ENCODE measurements at regions not wholly inside any gene's neighbourhood (a gene's known extent, or its start where the extent isn't known, plus 50 kb on each side); places are given as distances from the start of the nearest gene placed in this dataset.
"Not testable (repeated sequence)": the region's sequence is repeated elsewhere in the genome, so short reads cannot be mapped to it uniquely, and the experiment has no call there.

DNA sequence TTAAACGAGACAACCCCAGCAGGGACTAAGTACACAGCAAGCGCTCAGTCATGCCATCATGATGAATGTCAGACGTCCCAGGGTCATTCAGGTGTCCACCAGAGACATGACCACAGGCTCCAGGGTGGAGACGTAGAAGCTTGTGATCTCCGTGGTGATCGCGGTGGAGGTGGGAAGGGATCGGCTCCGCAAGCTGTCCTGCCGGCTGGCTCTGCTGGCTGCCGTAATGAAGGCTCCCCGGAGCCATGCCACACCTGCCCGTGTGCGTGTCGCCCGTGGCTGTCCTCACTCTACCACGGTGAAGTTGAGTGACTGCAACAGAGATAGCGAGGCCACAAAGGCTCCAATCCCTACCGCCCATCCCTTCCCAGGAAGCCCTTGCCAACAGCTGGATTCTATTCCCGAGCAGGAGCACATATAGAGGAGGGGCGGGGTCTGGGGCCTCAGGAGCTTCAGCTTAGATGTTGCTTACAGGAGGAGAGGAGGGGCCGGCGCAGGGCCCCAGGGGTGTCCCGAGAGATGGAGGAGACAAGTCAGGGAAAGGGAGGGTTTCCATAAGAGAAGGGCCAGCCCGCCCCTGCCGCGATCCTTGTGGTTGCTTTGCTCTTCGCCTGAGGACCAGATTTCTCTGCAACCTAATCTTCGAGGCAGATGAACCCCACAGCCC lies 332.6 kb upstream of the SFSWAP start:
- DNase-seq (ENCODE audit: low read depth), result no peak

DNA sequence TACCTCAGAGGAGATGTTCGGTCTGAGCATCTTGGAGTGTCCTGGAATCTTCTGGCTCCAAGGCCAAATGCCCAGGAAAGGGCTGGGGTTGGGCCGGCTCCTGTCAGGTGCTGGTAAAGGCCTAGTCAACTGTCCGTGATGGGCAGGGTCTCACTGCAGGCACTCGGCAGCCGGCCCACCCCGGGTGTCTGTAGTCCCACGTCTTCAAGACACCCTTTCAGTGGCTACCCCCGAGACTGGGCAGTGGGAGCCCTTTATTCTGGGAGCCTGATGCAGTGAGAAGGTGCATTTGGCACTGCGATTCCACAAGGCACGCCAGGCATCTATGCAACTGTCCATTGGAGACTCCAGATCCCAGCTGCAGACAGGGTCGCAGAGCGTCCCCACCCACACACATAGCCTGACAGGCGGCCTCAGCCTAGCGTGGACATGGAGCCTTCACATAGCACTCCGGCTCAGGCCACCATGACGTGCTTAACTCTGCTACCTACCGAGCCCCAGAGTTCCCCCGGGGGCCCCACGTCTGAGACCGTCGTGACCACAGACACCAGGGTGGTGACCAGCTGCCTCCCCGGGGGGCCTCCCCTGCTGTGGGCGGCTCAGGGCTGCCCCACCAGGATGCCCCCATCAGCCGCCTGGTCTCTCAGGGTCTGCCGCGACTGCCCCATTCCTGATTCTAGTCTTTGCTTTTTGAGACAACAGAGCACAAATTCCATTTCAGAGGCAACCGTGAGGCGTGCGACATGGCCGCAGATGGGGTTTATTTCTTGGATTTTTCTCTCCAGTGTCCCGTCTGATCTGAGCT lies 331.8 kb upstream of the SFSWAP start:
- DNase-seq (ENCODE audit: low read depth), result no peak

DNA sequence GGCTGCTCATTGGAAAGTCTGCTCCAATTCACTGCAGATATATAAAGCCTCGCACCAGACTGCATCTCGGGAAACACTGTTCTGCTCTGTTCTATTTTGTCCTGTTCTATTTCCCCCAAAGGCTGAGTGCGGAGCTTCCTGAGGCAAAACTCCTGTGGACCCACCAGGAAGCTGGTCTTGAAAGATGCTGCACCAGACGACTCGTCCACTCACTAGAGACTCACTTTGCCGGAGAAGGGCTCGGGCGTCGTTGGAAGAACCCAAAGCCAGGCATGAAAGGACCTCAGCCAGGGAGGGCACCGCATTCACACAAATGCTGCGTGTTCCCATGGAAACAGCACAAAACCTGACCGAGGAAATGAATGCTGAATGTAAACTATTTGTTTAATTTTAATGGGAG lies 331.2 kb upstream of the SFSWAP start:
- DNase-seq (ENCODE audit: low read depth), result no peak

- DNase-seq (ENCODE audit: low read depth), result no peak
Measured at GRCh38 chr12:131380220-131380964, 330.5 kb upstream of the SFSWAP start.

- no peak for DNase-seq (ENCODE audit: low read depth)
Measured at GRCh38 chr12:131380965-131381705, 329.8 kb upstream of the SFSWAP start.

GRCh38 chr12:131381716-131382430 lies 329.0 kb upstream of the SFSWAP start:
- no peak for DNase-seq (ENCODE audit: low read depth)

- no peak for DNase-seq (ENCODE audit: low read depth)
Measured at GRCh38 chr12:131383291-131383690, 327.6 kb upstream of the SFSWAP start.

GRCh38 chr12:131383741-131384543 lies 326.9 kb upstream of the SFSWAP start:
- no peak for DNase-seq (ENCODE audit: low read depth)

- DNase-seq (ENCODE audit: low read depth), result no peak
Measured at GRCh38 chr12:131384544-131384855, 326.4 kb upstream of the SFSWAP start.

GRCh38 chr12:131385313-131386166 lies 325.4 kb upstream of the SFSWAP start:
- DNase-seq (ENCODE audit: low read depth), result no peak

GRCh38 chr12:131386167-131386521 lies 324.7 kb upstream of the SFSWAP start:
- DNase-seq (ENCODE audit: low read depth), result no peak

DNA sequence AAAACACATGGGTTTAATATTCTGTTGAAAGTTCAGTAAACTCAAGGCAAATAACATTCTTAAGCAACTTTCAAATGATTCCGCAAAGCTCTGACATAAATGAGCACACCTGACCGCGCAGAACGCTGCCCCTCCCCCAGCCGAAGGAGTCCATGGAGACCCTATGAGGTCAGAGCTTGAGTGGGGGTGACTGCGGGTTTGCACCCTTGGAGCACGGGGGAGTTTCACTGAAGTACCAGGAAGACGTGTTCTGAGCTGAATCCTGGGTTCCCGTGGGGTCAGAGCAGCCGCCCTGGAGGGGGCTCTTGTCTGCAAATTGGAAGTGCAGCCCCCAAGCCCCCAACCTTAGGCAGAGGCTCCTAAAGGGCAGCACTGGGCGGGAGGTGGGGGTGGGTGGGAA lies 324.1 kb upstream of the SFSWAP start:
- DNase-seq (ENCODE audit: low read depth), result no peak

GRCh38 chr12:131387281-131388163 lies 323.4 kb upstream of the SFSWAP start:
- DNase-seq (ENCODE audit: low read depth), result no peak

DNA sequence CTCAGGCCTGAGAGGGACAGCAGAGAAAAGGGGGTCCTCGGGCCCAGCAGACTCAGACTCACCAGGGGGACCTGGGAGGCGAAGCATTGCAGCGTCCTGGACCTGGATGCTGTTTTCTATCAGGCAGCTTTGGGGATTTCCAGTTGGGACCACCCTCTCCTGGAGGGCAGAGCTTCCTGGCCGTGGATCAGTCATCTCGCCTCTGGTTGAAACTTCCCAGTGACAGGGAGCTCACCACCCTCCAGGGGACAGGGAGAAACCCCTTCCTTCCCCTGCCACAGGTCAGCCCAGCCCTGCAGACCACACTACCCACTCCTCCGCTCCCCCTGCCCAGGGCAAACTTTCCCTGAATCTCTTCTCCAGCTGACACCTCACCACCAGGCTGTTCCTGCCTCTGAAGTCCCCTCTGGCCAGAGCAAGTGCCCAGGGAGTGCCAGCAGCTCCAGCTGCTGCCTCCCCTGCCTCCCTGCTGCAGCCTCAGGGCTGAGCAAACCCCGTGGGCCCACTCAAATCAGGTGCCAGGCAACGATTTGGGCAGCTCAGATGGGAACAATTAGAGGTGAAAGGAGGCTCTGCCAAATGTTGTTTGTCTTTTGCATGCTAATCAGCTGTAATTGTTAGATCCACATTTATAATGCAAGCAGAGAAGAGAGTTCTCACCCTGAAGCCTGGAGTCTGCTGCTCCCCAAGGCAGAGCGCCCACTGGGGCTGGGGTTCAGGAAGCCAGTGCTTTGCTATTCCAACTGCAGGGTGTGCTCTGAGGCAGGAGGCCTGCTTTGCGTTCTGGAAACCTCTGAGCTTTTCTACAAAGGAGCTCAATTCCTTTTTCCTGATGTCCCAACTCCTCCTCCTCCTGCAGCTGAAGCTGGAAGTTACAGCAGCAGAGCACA lies 322.5 kb upstream of the SFSWAP start:
- DNase-seq (ENCODE audit: low read depth), result not testable (repeated sequence)

GRCh38 chr12:131389054-131390013 lies 321.6 kb upstream of the SFSWAP start:
- no peak for DNase-seq (ENCODE audit: low read depth)

DNA sequence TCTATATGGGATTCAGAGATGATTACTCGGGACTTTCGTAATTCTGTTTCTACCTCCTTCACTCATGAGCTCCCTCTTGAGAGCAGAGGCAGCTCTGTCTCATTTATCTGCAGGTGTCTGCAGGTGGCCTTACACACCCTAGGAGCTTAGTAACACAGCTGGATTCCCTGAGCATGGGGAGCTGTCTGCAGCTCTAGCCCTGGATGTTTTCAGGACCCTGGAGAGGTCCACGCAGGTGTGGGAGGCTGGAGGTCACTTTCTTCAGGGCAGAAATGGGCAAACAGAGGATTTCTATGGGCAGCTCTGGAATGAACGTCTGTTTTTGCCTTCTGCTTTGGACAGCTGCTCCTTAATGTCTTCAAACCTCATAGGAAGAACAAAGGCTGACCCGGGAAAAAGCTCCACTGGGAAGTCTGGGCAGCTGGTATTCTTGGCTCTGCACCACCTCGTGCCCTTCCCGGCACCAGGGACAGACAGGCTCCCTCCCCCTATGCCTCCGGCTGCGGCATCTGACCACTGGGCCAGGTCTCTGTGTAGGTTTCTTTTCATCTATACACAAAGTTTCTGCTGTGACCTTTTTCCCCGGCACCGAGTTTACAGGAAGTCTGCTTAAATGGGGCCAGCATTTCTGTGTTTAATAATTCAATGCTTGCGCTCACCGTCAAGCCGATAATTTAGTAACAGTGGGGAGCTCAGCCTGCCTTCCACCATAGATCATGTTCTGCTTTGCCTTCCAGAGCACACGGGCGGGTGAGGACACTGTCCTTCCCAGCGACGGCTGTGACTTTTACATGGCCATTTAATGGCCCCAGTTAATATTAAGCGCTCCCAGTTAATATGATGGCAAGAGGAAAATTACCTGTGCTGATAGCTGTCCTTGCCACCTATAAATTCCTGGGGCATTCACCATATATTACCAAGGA lies 320.2 kb upstream of the SFSWAP start:
- no peak for DNase-seq (ENCODE audit: low read depth)
